ENCODE measurements at regions not wholly inside any gene's neighbourhood (a gene's known extent, or its start where the extent isn't known, plus 50 kb on each side); places are given as distances from the start of the nearest gene placed in this dataset.

GRCh38 chr13:37409756-37410155 is 188.8 kb downstream of the POSTN start:
- TF ChIP-seq CTCF (IDR thresholded peaks at IDR 0.05; ENCODE audit: control insufficient read depth, insufficient read depth, low read depth, low read length, missing control alignments): no peak
- H3K4me3 ChIP-seq (ENCODE audit: control insufficient read depth, low read depth, low read length): no peak overlapping the region
- DNase-seq (ENCODE audit: low read depth): no peak

- no peak for DNase-seq (ENCODE audit: low read depth)
- H3K4me3 ChIP-seq (ENCODE audit: control insufficient read depth, low read depth, low read length): no peak overlapping the region
- TF ChIP-seq CTCF (IDR thresholded peaks at IDR 0.05; ENCODE audit: control insufficient read depth, insufficient read depth, low read depth, low read length, missing control alignments): no peak
Measured at GRCh38 chr13:37407156-37407555, 191.4 kb downstream of the POSTN start.

- no peak for TF ChIP-seq CTCF (IDR thresholded peaks at IDR 0.05; ENCODE audit: control insufficient read depth, insufficient read depth, low read depth, low read length, missing control alignments)
- no peak overlapping the region for H3K4me3 ChIP-seq (ENCODE audit: control insufficient read depth, low read depth, low read length)
- no peak for DNase-seq (ENCODE audit: low read depth)
Measured at GRCh38 chr13:37406031-37406430, 192.5 kb downstream of the POSTN start.

GRCh38 chr13:37403776-37404527 is 194.6 kb downstream of the POSTN start:
- TF ChIP-seq CTCF (IDR thresholded peaks at IDR 0.05; ENCODE audit: control insufficient read depth, insufficient read depth, low read depth, low read length, missing control alignments): no peak
- DNase-seq (ENCODE audit: low read depth): peak; percentile 94
- H3K4me3 ChIP-seq (ENCODE audit: control insufficient read depth, low read depth, low read length): no peak overlapping the region

- H3K4me3 ChIP-seq (ENCODE audit: control insufficient read depth, low read depth, low read length): no peak overlapping the region
- DNase-seq (ENCODE audit: low read depth): no peak
- TF ChIP-seq CTCF (IDR thresholded peaks at IDR 0.05; ENCODE audit: control insufficient read depth, insufficient read depth, low read depth, low read length, missing control alignments): no peak
Measured at GRCh38 chr13:37401721-37402120, 196.8 kb downstream of the POSTN start.

- H3K4me3 ChIP-seq (ENCODE audit: control insufficient read depth, low read depth, low read length): no peak overlapping the region
- no peak for TF ChIP-seq CTCF (IDR thresholded peaks at IDR 0.05; ENCODE audit: control insufficient read depth, insufficient read depth, low read depth, low read length, missing control alignments)
- DNase-seq (ENCODE audit: low read depth): no peak
Measured at GRCh38 chr13:37397535-37397934, 201.0 kb downstream of the POSTN start.

Measured in AG09309 (cell line).